HG03378 (cell line): ENCODE measurements at regions not wholly inside any gene's neighbourhood (a gene's known extent, or its start where the extent isn't known, plus 50 kb on each side); places are given as distances from the start of the nearest gene placed in this dataset.
"Not testable (repeated sequence)": the region's sequence is repeated elsewhere in the genome, so short reads cannot be mapped to it uniquely, and the experiment has no call there.

Source experiments
- ATAC-seq: cut with Tn5 transposase; IDR thresholded peaks from one replicate; pipeline ENCODE4 v1.9.1; 2021; ENCODE audit warnings: mild to moderate bottlenecking, moderate library complexity; ENCODE audit not compliant: unreplicated experiment

GRCh38 chr1:120465900-120466299, 51.1 kb downstream of the NBPF8 start:
- ATAC-seq: not testable (repeated sequence)

- not testable (repeated sequence) for ATAC-seq
Observed at GRCh38 chr1:120477663-120478062, 62.8 kb downstream of the NBPF8 start.

GRCh38 chr1:120478400-120478799, 63.6 kb downstream of the NBPF8 start:
- ATAC-seq: not testable (repeated sequence)

GRCh38 chr1:120487542-120487941, 72.7 kb downstream of the NBPF8 start:
- ATAC-seq: not testable (repeated sequence)

GRCh38 chr1:120489217-120489616, 74.4 kb downstream of the NBPF8 start:
- not testable (repeated sequence) for ATAC-seq

GRCh38 chr1:120497145-120497544, 82.3 kb downstream of the NBPF8 start:
- ATAC-seq: not testable (repeated sequence)

- not testable (repeated sequence) for ATAC-seq
Observed at GRCh38 chr1:120503284-120503683, 88.4 kb downstream of the NBPF8 start.

DNA sequence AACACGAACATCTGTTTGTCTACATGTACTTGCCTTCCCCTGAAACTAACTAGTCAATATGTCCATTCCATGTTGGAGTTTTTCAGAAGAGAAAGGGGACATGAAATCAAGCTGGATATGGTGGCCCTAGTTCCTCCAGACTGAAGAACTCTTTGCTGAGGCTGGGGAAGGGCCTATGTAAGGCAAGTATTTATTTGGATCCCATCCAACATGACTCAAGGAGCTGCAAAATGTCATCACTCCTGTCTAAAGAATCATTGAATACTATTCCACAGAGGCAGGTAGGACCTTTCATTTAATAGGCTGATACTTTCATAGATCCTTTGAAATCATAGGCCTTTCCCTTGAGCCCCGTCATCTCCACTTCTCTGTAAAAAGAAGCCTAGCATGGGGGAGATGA, 91.5 kb downstream of the NBPF8 start:
- not testable (repeated sequence) for ATAC-seq

DNA sequence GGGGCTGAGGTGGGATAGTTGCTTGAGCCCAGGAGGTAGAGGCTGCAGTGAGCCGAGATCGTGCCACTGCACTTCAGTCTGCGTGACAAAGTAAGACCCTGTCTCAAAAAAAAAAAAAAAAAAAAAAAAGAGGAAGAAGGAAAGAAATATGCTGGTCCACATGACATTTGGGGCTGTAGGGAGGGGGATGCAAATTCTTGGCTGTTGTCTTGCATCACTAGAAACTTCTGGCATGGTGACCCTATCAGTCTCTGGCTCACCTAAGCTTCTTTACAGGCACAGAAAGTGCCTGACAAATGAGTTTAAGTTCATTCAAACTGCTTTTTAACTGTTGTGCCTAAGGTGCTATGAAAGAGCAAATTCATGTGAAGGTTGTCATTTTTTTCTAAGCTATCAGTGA, 93.5 kb downstream of the NBPF8 start:
- ATAC-seq: not testable (repeated sequence)

DNA sequence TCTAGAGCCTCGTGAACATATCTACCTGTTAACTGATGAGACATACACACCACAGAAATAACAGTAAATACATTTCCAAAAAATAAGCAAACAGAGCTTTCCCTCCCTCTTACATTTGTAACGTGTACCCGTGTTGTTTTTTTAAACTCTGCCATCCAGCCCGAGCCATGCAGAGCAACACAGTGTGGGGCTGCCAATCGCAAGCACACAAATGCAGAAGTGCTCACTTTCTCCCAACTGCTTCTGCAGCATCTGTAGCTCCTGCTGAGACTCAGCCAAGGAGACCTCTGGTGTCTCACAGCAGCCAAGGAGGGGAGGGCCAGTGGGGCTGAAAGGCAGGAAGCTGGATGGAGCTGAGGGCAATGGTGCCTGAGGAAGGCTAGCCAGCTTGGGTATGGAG, 94.4 kb downstream of the NBPF8 start:
- ATAC-seq: not testable (repeated sequence)

- ATAC-seq: not testable (repeated sequence)
Observed at GRCh38 chr1:120513099-120513498, 98.3 kb downstream of the NBPF8 start.

- not testable (repeated sequence) for ATAC-seq
Observed at GRCh38 chr1:120513531-120513930, 98.7 kb downstream of the NBPF8 start.

DNA sequence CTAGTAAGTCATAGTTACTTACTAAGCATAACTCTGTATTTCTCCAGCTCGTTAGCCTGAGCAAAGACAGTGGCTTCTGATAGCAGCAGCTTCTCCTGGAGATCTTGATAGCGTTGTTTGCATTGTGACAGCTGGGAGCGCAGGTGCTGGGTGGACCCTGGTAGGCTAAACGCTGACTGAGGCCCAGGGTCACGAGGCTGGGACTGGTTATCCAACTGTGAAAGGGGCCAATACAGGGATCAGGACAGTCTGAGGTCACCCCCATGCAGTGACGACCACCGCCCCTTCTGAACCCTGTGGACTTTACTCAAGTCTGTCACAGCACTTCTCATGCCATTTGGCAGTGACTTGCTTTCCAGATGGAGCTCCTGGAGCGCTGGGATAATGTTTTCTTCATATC, 104.4 kb downstream of the NBPF8 start:
- not testable (repeated sequence) for ATAC-seq

GRCh38 chr1:120524416-120524815, 109.6 kb downstream of the NBPF8 start:
- ATAC-seq: not testable (repeated sequence)

DNA sequence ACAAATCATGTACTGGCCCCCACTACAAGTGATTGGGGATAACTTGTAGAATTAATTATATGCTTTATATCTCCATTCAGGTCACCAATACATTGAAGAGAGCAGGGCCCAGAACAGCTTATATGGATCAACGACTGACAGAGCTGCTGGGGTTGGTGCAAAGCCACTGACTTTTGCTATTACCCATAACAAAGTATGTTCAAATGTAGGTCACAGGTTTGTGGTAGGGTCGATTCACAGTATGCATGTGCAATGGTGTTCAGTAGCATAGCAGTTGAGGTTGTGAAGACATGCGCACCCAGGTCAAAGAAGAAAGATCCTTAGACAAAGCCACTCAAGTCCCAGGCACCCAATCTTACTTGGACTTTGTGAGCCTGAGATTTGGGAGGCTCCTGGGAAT, 110.6 kb downstream of the NBPF8 start:
- ATAC-seq: not testable (repeated sequence)

DNA sequence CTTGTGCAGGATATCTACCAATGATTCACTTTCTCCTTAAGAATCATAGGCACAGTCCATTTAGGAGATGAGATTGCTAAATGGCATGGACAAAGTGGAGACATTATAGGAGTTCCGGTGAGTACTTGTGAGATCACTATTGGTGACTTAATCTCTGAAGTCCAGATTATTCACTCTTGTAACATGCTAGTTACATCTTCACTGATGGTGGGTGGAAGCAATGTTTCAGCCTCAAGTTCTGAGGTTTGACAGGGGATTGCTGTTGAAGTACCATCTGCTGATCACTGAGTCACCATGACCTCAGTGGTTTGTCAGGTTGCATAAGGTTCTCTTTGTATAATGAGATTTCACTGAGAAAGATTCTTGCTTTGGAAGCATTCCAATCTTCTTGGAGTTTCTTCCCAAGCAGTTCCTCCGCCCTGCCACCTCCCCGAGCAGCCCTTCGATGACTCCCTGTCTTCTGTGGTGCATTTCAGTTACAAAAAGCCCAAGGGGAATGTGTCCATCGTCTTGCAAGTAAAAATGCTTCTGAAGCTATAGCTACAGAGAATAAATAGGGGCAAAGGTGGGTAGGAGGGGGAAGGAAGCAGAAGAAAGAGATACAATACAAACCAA, 114.7 kb downstream of the NBPF8 start:
- ATAC-seq: not testable (repeated sequence)

DNA sequence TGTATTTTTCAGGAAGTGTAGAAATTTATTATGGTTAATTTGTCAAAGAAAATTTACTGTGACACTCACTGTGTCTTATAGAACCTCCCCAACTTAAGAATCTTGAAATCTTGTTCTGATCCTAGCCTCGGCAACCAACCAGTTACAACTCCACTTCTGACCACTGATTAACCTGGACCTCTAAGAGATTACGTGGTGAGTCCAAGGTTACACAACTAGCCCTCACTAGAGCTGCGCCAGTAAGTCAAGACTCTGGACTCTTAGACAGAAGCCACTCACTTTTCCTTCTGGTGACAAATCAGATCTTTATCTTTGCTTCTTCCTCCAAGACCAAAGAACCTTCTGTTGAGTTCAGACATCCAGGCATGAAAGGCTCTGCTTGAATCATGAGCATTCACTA, 116.6 kb downstream of the NBPF8 start:
- ATAC-seq: not testable (repeated sequence)

GRCh38 chr1:120534361-120535047, 119.7 kb downstream of the NBPF8 start:
- peak; percentile 83 for ATAC-seq

- peak; percentile 76 for ATAC-seq
Observed at GRCh38 chr1:120535052-120535451, 120.2 kb downstream of the NBPF8 start.

GRCh38 chr1:120541394-120541793, 126.6 kb downstream of the NBPF8 start:
- not testable (repeated sequence) for ATAC-seq

DNA sequence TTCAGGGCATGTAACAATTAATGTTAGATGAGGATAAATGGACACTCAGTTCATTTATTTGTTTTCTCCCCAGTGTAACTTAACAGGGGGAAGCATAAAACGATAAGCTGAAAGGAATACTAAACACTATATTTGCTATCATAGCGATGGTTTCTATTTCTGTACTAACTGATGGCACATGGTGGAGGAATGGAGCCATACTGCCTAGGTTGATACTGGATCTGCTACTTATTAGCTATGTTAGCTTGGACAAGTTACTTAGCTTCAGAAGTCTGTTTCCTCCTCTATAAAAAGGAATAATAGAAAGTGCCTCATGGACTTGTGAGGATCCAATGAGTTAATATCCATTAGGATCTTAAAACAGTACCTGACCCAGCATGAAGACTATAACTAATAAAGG, 127.5 kb downstream of the NBPF8 start:
- ATAC-seq: not testable (repeated sequence)

GRCh38 chr1:120542940-120543339, 128.1 kb downstream of the NBPF8 start:
- ATAC-seq: not testable (repeated sequence)
